Lower leg skin (tissue), 4 donors: ENCODE measurements at regions not wholly inside any gene's neighbourhood (a gene's known extent, or its start where the extent isn't known, plus 50 kb on each side); places are given as distances from the start of the nearest gene placed in this dataset.

Experiments
- DNase-seq, 2 donors: peaks; one replicate each; pipeline ENCODE4 v3.0.0-alpha.2; 2019; ENCODE audit warnings: low spot score in 2 of 2
- H3K4me3 ChIP-seq: fragments of 200-600 bp; sonication (generic); 2 replicates; pipeline ENCODE4 v1.5.1; 2017; ENCODE audit warnings: mild to moderate bottlenecking, low read depth; ENCODE audit not compliant: poor library complexity, severe bottlenecking
- CTCF ChIP-seq, 3 donors: fragments of 450-650 bp; IDR thresholded peaks; one replicate each; pipeline ENCODE4 v1.5.1; 2016; ENCODE audit warnings: antibody characterized with exemption in 3 of 3, mild to moderate bottlenecking in 3 of 3, moderate library complexity in 2 of 3
- POLR2A ChIP-seq, 2 donors: fragments of 450-650 bp; IDR thresholded peaks; one replicate each; pipeline ENCODE4 v1.6.1; 2016 to 2017; ENCODE audit warnings: antibody characterized with exemption in 2 of 2, mild to moderate bottlenecking in 1 of 2, moderate library complexity in 1 of 2
- WGBS, 2 donors: methylation state at CpG; one replicate each; pipeline ENCODE4 v1.1.5; 2018; 5-methylcytosine and 5-hydroxymethylcytosine counted together
- intact Hi-C: fragments of 100-400 bp; cut with DNase I; formaldehyde crosslinking; loops from one replicate; pipeline ENCODE4 v1.15.0; 2023; ENCODE audit warnings: low total_unique reads

- WGBS, 2 donors = 73 to 83% methylated on average over 1 of the region's 1 CpG
- intact Hi-C loops = no loop called here
- no peak overlapping the region for H3K4me3 ChIP-seq
- TF ChIP-seq CTCF (IDR thresholded peaks at IDR 0.05) = no peak
- DNase-seq = no peak
These were observed 776.8 kb downstream of the PCDH18 start for GRCh38 chr4:136755531-136755916.

DNA sequence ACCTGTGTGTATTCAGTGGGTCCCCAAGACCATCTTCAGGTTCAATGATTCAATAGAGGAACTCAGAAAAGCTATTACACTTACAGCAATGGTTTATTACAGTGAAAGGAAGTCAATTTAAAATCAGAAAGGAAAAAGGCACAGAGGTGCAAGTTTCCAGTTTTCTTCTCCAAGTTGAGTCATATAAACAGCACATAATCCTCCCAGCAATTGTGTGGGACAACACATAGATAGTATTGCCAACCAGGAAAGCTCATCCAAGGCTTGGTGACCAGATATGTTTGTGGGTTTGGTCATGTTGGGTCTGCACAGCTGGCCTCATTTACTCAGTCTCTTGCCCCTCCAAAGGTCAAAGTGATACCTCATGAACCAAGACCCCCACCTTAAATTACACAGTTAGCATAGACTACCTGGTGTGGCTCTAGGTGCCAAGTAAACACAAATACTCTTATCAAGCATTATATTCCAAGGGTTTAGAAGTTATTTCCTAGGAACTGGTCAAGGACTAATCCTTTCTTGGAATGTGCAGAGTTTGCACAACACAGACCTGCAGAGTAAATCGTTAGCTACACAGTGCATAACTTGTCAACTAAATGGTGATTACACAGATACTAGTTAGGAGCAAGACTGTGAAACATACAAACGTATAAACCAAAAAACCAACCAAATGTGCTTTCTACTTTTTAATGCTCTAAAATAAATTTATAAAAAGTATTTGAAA is 777.3 kb downstream of the PCDH18 start:
- TF ChIP-seq CTCF (IDR thresholded peaks at IDR 0.05) (no peak), POLR2A (IDR thresholded peaks at IDR 0.05) (no peak)
- no peak overlapping the region for H3K4me3 ChIP-seq
- intact Hi-C loops = no loop called here
- DNase-seq = no peak
- WGBS, 2 donors = 75 to 79% methylated on average over 2 of the region's 2 CpGs

DNA sequence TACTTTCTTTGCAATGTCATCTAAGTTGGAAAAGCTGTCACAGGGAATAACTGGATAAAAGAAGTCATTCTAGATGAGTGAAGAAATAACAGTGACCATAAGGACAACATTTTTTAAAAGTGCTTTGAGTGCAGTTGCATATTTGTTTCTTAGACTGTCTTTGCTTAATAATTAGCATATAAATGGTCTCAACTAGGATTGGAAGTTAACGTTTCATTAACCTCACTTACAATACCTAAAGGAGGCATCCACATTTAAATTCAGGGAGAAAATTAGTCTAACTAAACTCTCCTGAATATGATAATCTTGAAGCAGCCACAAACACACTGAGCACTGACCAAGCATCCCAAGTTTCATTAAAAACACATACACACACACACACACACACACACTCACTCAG is 780.7 kb downstream of the PCDH18 start:
- TF ChIP-seq POLR2A (IDR thresholded peaks at IDR 0.05) (no peak), CTCF (IDR thresholded peaks at IDR 0.05) (no peak)
- no peak for DNase-seq
- no peak overlapping the region for H3K4me3 ChIP-seq
- intact Hi-C loops = no loop called here
- WGBS, 2 donors = 46 to 69% methylated on average over 1 of the region's 1 CpG

- DNase-seq = no peak
- H3K4me3 ChIP-seq = no peak overlapping the region
- TF ChIP-seq POLR2A (IDR thresholded peaks at IDR 0.05) (no peak), CTCF (IDR thresholded peaks at IDR 0.05) (no peak)
- WGBS, 2 donors = 88 to 89% methylated on average over 3 of the region's 3 CpGs
- intact Hi-C loops = no loop called here
These were observed 781.4 kb downstream of the PCDH18 start for GRCh38 chr4:136750897-136751296.

DNA sequence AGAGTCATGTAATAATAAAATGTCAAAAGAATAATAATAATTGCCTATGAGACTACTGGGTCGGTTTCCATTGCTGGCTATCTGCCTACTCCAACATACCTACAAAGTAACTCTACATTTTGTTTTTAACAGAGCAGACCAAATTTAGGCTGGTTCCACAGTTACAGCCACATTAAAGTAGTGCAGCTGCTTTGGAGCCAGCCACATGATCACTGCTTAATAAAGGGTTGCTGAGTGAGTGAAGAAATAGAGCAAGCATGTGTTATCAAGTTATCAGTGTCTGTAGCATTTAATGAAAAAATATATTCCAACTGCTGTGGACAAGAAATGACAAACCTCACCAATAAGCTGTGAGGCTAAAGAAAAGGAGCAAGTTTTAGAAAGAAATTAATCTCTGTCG is 782.3 kb downstream of the PCDH18 start:
- 75 to 84% methylated on average over 2 of the region's 2 CpGs for WGBS, 2 donors
- intact Hi-C loops = no loop called here
- H3K4me3 ChIP-seq = no peak overlapping the region
- TF ChIP-seq POLR2A (IDR thresholded peaks at IDR 0.05) = no peak
- TF ChIP-seq CTCF (IDR thresholded peaks at IDR 0.05) = no peak
- DNase-seq = no peak

DNA sequence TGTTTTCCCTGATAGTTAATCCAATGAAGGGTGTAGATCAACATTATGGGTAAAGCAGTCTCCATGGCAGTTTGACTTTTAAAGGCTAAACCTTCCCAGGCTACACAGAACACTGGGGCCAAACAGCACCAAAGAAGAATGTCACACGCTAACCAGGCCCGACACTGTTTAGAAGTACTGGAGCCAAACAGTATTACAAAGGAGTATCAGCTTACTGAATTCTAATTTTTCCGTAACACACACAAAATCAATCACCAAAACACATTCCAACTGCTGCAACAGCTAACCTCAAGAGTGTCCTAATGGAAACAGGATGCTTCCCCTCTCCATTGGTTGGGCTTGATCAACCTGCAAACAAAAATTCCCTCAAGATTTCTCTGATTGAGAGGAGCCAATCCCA is 783.5 kb downstream of the PCDH18 start:
- H3K4me3 ChIP-seq = no peak overlapping the region
- no peak for DNase-seq
- 77 to 80% methylated on average over 3 of the region's 3 CpGs for WGBS, 2 donors
- no peak for TF ChIP-seq POLR2A (IDR thresholded peaks at IDR 0.05)
- TF ChIP-seq CTCF (IDR thresholded peaks at IDR 0.05) = no peak
- intact Hi-C loops = no loop called here
